ENCODE measurements at regions not wholly inside any gene's neighbourhood (a gene's known extent, or its start where the extent isn't known, plus 50 kb on each side); places are given as distances from the start of the nearest gene placed in this dataset.

- DNase-seq = no peak
These were observed 140.1 kb upstream of the TMEM108 start for GRCh38 chr3:132898141-132898540.

DNA sequence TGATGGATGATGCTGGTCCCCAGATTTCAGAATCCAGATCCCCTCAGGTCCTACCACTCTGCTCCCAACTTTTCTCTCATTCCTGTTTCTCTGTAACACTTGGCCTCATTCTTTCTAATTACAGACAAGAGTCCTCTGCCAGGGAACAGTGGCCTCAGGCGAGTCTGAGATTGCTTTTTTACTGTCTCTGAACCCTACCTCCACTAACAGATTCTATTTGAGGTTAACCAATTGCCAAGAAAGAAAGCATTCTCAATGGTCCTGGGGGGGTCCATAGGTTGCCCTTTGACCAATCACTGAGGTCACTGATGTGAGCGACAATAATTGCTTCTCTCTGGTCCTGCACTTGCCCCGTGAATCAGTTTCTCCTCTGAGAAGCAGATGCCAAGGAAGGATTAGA lies 145.2 kb upstream of the TMEM108 start:
- no peak for DNase-seq

GRCh38 chr3:132881756-132882409 lies 156.3 kb upstream of the TMEM108 start:
- DNase-seq = peak in 1 of 5 experiments; percentile 4

DNA sequence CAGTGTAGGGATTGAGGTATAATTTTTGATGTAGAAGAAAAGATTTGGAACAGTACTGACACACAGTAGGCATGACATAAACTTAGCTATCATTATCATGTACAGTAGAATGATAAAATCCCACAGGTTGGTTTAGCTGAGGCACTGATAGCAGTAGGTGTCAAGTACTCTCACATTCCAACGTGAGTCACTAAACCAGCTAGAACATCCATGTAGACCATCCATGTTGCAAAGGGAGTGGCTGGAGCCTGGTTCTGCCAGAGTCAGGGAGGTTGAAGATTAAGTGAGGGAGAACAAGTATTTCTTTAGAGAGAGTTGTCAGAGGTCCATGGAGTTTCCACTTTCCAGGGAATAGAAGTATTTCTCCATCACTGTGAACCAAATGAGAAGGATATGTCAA lies 157.2 kb upstream of the TMEM108 start:
- DNase-seq = no peak

DNA sequence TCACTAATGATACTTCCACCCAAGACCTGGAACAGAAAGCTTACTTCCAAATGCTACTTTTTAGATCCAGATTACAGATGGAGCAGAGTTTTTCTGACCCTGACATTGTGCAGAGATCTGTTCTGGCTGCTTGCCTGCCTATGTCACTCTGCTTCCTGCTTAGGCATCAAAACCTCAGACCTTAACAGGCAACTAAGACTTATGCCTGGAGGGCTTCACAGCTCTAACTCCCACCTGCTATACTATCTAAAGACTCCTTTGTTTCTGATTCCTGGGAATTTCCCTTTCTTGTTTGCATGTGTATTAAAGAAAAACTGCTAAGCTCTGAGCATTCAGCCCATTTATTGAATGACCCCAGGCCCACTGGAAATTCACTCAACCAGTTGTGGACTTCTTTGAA lies 157.4 kb upstream of the NPHP3 start:
- no peak for DNase-seq

GRCh38 chr3:132874701-132875100 lies 152.5 kb upstream of the NPHP3 start:
- no peak for DNase-seq

DNA sequence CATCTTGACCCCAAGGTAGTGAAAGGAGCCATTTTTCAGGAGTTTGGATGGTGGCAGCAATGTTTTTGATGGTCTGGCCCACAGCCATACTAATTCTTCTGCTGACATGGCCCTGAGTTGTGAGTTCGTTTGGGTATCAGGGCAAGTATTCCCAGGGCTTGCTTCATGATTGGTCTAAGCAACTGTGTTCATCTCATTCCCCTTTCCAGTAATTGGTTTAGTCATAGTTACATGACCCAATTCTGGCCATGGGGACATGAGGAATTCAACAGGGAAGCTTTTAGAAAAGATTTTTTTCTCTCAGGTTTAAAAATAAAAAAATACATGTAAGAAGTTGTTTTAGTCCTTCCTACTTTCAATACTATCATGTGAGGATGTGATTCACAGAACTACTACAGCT lies 150.5 kb upstream of the NPHP3 start:
- no peak for DNase-seq

DNA sequence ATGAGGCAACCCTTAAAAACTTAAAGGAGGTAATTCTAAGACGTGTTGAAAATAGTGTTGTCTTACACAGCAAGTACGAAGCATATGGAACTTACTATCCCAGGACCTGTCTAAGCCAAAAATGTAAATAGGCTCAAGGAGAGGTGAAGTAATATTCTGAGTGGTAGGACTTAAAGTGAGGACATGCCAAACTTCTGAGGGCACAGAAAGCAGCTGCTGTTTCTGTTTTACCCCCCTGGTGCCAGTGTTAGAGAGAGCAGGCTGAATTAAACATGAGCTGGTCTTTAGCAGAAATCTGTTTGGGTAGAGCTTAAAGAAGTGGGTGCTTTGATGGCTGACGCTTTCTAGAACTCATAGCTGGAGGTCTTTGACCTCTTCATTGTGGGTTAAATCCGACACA lies 149.7 kb upstream of the NPHP3 start:
- no peak for DNase-seq

- DNase-seq = no peak
These were observed 148.3 kb upstream of the NPHP3 start for GRCh38 chr3:132870541-132870940.

- DNase-seq = no peak
These were observed 145.7 kb upstream of the NPHP3 start for GRCh38 chr3:132867956-132868355.

- DNase-seq = no peak
These were observed 145.3 kb upstream of the NPHP3 start for GRCh38 chr3:132867526-132867925.

- DNase-seq = no peak
These were observed 135.1 kb upstream of the NPHP3 start for GRCh38 chr3:132857317-132857716.

DNA sequence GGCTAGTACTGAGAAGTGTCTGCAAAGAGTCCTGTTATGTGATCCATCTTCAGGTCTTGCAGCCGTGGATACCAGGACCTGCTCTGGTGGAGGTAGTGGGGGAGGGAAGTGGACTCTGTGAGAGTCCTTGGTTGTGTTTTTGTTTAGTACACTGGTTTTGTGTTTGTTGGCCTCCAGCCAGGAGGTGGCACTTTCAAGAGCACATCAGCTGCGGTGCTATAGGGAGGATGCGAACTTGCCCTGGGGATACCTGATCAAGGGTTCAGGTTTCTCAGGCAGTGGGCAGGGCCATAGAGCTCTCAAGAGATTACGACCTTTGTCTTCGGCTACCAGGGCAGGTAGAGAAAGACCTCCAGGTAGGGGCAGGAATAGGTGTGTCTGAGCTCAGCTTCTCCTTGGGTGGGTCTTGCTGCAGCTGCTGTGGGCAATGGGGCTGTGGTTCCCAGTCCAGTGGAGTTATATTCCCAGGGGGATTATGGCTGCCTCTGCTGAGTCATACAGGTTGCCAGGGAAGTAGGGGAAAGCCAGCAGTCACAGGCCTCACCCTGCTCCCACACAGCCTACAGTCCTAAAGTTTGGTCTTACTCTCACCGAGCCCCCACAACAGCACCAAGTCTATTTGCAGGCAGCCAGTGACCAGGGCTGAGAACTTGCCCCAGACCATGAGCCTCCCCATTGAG lies 132.8 kb upstream of the NPHP3 start:
- no peak for DNase-seq

- DNase-seq = no peak
These were observed 125.8 kb upstream of the NPHP3 start for GRCh38 chr3:132847849-132848625.

DNA sequence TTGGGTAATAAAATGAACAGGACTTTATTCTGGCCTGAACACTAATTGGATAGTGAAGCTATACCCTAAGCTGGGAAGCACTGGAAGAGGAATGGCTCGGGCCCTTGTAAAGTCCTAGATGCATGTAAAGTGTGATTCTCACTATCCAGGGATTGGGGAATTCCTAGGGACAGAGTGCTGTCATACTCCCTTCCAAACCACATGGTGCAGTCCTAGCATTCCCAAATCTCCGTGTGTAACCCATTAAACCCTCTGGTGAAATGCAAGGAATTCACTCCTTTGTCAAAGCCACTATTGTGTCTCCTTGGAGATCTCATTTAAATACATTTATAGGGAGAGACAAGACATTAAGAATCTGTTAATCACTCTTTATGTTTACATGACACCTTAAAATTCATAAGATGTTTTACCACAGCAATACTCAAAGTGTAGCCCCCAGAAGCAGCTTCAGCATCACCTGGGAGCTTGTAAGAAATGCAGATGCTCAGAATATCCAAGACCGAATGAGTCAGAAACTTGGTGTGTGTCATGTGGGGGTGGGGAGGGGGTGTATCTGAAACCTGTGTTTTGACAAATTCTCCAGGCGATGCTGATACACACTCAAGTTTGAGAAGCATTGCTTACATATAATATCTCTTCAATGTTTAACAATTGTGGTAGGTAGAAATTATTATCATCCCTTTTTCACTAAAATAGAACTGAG lies 121.8 kb upstream of the NPHP3 start:
- no peak for DNase-seq

- DNase-seq = no peak
These were observed 121.1 kb upstream of the NPHP3 start for GRCh38 chr3:132843349-132843748.

DNA sequence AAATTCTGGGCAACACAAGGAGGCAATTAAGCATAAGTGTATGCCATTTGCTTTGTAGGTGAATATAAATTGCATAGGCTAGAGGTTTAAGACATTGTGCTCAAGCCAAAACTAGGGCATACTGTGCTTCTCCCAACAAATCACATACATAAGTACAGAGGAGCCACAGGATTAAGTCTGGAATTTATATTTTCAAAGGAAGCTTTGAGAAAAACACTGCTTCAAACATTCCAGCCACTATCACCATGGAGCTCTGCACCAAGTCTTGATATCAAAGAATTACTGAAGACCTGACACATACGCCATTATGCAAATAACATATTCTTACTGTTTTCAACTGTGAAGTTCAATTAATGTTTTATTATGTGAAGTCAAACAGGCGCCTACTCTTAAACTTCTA lies 119.4 kb upstream of the NPHP3 start:
- DNase-seq = no peak

DNA sequence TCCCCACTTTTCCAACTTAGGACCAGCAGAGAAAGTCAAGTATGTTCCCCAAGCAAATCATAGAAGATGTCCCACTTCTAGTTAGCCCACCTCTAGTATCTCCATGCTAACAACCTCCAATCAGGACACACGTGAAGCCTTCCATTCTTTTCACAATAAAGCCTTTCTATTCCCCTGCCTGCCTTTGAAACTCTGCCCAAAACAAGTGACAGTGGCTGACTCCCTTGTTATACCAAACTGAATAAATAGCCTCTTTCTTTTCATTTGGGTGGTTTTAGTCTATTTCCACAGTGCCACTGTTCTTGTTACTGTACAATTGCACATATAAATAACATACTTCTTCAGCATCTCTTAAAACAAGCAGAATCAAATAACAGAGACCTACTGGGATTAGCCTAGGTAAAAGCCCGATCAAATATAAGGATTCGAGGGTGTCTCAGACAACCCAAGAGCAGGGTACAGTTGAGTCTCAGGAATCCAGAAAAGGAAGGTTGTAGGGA lies 118.0 kb upstream of the NPHP3 start:
- no peak for DNase-seq

DNA sequence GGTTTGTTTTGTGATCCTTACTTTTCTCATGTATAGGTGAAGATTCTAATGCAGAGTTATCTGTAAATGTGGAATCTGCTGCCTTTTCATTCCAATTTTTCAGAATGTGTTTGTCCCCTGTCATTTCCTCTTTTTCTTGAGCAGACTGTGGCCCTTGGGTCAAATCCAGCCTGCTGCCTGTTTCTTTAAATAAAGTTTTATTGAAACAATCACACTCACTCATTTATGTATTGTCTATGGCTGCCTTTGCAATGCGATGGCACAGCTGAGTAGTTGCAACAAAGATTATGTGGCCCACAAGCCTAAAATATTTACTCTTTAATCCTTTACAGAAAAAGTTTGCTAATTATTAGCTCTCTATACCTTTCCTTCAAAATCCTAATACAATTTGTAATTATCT lies 116.3 kb upstream of the NPHP3 start:
- DNase-seq = no peak

GRCh38 chr3:132837615-132838014 lies 115.4 kb upstream of the NPHP3 start:
- no peak for DNase-seq

GRCh38 chr3:132834356-132834755 lies 112.1 kb upstream of the NPHP3 start:
- DNase-seq = no peak

- DNase-seq = no peak
These were observed 106.9 kb upstream of the NPHP3 start for GRCh38 chr3:132829101-132829500.

GRCh38 chr3:132822837-132823236 lies 100.6 kb upstream of the NPHP3 start:
- no peak for DNase-seq

All from T-helper 2 cell (primary cell).